T-helper 17 cell (primary cell): ENCODE measurements at regions not wholly inside any gene's neighbourhood (a gene's known extent, or its start where the extent isn't known, plus 50 kb on each side); places are given as distances from the start of the nearest gene placed in this dataset.

ENCODE experiments used
- ATAC-seq: fragments of 150-1000 bp; cut with Tn5 transposase; 2 replicates; pipeline ENCODE4 v1.10.0; 2021; ENCODE audit warnings: mild to moderate bottlenecking, moderate library complexity
- DNase-seq, 3 donors: peaks; one replicate each; pipeline versions ENCODE4 v3.0.0 to v3.0.0-alpha.2; 2020 to 2021
- H3K9me3 ChIP-seq: one replicate; pipeline ENCODE4 v1.7.0; 2013; ENCODE audit warnings: low read length, mild to moderate bottlenecking; ENCODE audit not compliant: control insufficient read depth, poor library complexity, severe bottlenecking
- H3K27ac Mint-ChIP-seq: one replicate; pipeline ENCODE4 v1.8.0; 2022; ENCODE audit warnings: mild to moderate bottlenecking, moderate library complexity, mixed read lengths
- H3K27me3 Mint-ChIP-seq: one replicate; pipeline ENCODE4 v1.8.0; 2022; ENCODE audit warnings: mixed read lengths
- H3K36me3 Mint-ChIP-seq: one replicate; pipeline ENCODE4 v1.8.0; 2022; ENCODE audit warnings: low read depth, mixed read lengths
- H3K4me1 Mint-ChIP-seq: one replicate; pipeline ENCODE4 v1.8.0; 2022; ENCODE audit warnings: mild to moderate bottlenecking, mixed read lengths
- H3K4me3 Mint-ChIP-seq: one replicate; pipeline ENCODE4 v1.8.0; 2022; ENCODE audit warnings: mild to moderate bottlenecking, moderate library complexity, mixed read lengths

GRCh38 chr6:24004659-24005058 lies 121.4 kb upstream of the NRSN1 start:
- Mint-ChIP-seq H3K27ac (no peak overlapping the region), H3K4me1 (no peaks in the 10 kb centered on the region), H3K36me3 (no peaks in the 10 kb centered on the region), H3K4me3 (no peak overlapping the region), H3K27me3 (no peaks in the 10 kb centered on the region)
- no peaks in the 10 kb centered on the region for H3K9me3 ChIP-seq
- DNase-seq (no peak), ATAC-seq (no peak)

GRCh38 chr6:24006254-24006653 lies 119.8 kb upstream of the NRSN1 start:
- H3K27me3 Mint-ChIP-seq: no peaks in the 10 kb centered on the region
- DNase-seq (no peak), ATAC-seq (no peak)
- no peaks in the 10 kb centered on the region for H3K36me3 Mint-ChIP-seq
- H3K27ac Mint-ChIP-seq: no peak overlapping the region
- H3K9me3 ChIP-seq: no peaks in the 10 kb centered on the region
- H3K4me1 Mint-ChIP-seq: no peaks in the 10 kb centered on the region
- H3K4me3 Mint-ChIP-seq: no peak overlapping the region

- Mint-ChIP-seq H3K27me3 (no peaks in the 10 kb centered on the region), H3K4me3 (no peak overlapping the region), H3K4me1 (no peaks in the 10 kb centered on the region), H3K27ac (no peak overlapping the region), H3K36me3 (no peaks in the 10 kb centered on the region)
- DNase-seq: no peak
- no peaks in the 10 kb centered on the region for H3K9me3 ChIP-seq
- ATAC-seq: no peak
These were observed 116.7 kb upstream of the NRSN1 start for GRCh38 chr6:24009319-24009718.

- Mint-ChIP-seq H3K4me3 (no peak overlapping the region), H3K27ac (no peak overlapping the region), H3K36me3 (no peaks in the 10 kb centered on the region), H3K27me3 (no peaks in the 10 kb centered on the region), H3K4me1 (no peaks in the 10 kb centered on the region)
- ATAC-seq: no peak
- H3K9me3 ChIP-seq: no peaks in the 10 kb centered on the region
- no peak for DNase-seq
These were observed 115.9 kb upstream of the NRSN1 start for GRCh38 chr6:24010133-24010532.

- no peaks in the 10 kb centered on the region for H3K27me3 Mint-ChIP-seq
- ATAC-seq (no peak), DNase-seq (no peak)
- no peak overlapping the region for H3K4me3 Mint-ChIP-seq
- no peak overlapping the region for H3K27ac Mint-ChIP-seq
- no peaks in the 10 kb centered on the region for H3K36me3 Mint-ChIP-seq
- H3K4me1 Mint-ChIP-seq: no peaks in the 10 kb centered on the region
- no peaks in the 10 kb centered on the region for H3K9me3 ChIP-seq
These were observed 109.7 kb upstream of the NRSN1 start for GRCh38 chr6:24016286-24016685.

- H3K9me3 ChIP-seq: no peaks in the 10 kb centered on the region
- H3K4me1 Mint-ChIP-seq: no peaks in the 10 kb centered on the region
- H3K36me3 Mint-ChIP-seq: no peaks in the 10 kb centered on the region
- no peak overlapping the region for H3K4me3 Mint-ChIP-seq
- no peak overlapping the region for H3K27ac Mint-ChIP-seq
- no peaks in the 10 kb centered on the region for H3K27me3 Mint-ChIP-seq
- DNase-seq (no peak), ATAC-seq (no peak)
These were observed 109.2 kb upstream of the NRSN1 start for GRCh38 chr6:24016857-24017256.

GRCh38 chr6:24019393-24019792 lies 106.6 kb upstream of the NRSN1 start:
- ATAC-seq (no peak), DNase-seq (no peak)
- no peak overlapping the region for H3K27ac Mint-ChIP-seq
- no peaks in the 10 kb centered on the region for H3K36me3 Mint-ChIP-seq
- H3K4me3 Mint-ChIP-seq: no peak overlapping the region
- H3K27me3 Mint-ChIP-seq: peaks cover 4% of the 10 kb centered on the region
- no peaks in the 10 kb centered on the region for H3K9me3 ChIP-seq
- H3K4me1 Mint-ChIP-seq: no peaks in the 10 kb centered on the region

- Mint-ChIP-seq H3K4me3 (no peak overlapping the region), H3K4me1 (no peaks in the 10 kb centered on the region), H3K36me3 (no peaks in the 10 kb centered on the region), H3K27ac (no peak overlapping the region), H3K27me3 (peaks cover 4% of the 10 kb centered on the region)
- H3K9me3 ChIP-seq: no peaks in the 10 kb centered on the region
- DNase-seq (no peak), ATAC-seq (no peak)
These were observed 106.2 kb upstream of the NRSN1 start for GRCh38 chr6:24019830-24020229.

GRCh38 chr6:24026050-24026449 lies 100.0 kb upstream of the NRSN1 start:
- Mint-ChIP-seq H3K27me3 (peaks cover 4% of the 10 kb centered on the region), H3K4me3 (no peak overlapping the region), H3K27ac (no peak overlapping the region), H3K4me1 (no peaks in the 10 kb centered on the region), H3K36me3 (no peaks in the 10 kb centered on the region)
- H3K9me3 ChIP-seq: no peaks in the 10 kb centered on the region
- DNase-seq: no peak
- ATAC-seq: no peak

- no peak for ATAC-seq
- Mint-ChIP-seq H3K27me3 (no peaks in the 10 kb centered on the region), H3K4me3 (no peak overlapping the region), H3K4me1 (no peaks in the 10 kb centered on the region), H3K27ac (no peak overlapping the region), H3K36me3 (no peaks in the 10 kb centered on the region)
- no peaks in the 10 kb centered on the region for H3K9me3 ChIP-seq
- DNase-seq: no peak
These were observed 94.5 kb upstream of the NRSN1 start for GRCh38 chr6:24031496-24031895.

- Mint-ChIP-seq H3K27ac (no peak overlapping the region), H3K4me1 (no peaks in the 10 kb centered on the region), H3K27me3 (no peaks in the 10 kb centered on the region), H3K4me3 (no peak overlapping the region), H3K36me3 (no peaks in the 10 kb centered on the region)
- DNase-seq: no peak
- no peaks in the 10 kb centered on the region for H3K9me3 ChIP-seq
- no peak for ATAC-seq
These were observed 92.9 kb upstream of the NRSN1 start for GRCh38 chr6:24032896-24033688.

- ATAC-seq (no peak), DNase-seq (no peak)
- no peaks in the 10 kb centered on the region for H3K27me3 Mint-ChIP-seq
- H3K27ac Mint-ChIP-seq: no peak overlapping the region
- H3K9me3 ChIP-seq: no peaks in the 10 kb centered on the region
- no peaks in the 10 kb centered on the region for H3K36me3 Mint-ChIP-seq
- H3K4me3 Mint-ChIP-seq: no peak overlapping the region
- H3K4me1 Mint-ChIP-seq: no peaks in the 10 kb centered on the region
These were observed 82.2 kb upstream of the NRSN1 start for GRCh38 chr6:24043848-24044247.

GRCh38 chr6:24051942-24052589 lies 73.9 kb upstream of the NRSN1 start:
- no peaks in the 10 kb centered on the region for H3K4me1 Mint-ChIP-seq
- H3K27ac Mint-ChIP-seq: no peak overlapping the region

GRCh38 chr6:24052590-24052961 lies 73.4 kb upstream of the NRSN1 start:
- no peak overlapping the region for H3K27ac Mint-ChIP-seq
- ATAC-seq: no peak
- peaks cover 3% of the 10 kb centered on the region for H3K9me3 ChIP-seq
- no peak for DNase-seq
- no peaks in the 10 kb centered on the region for H3K36me3 Mint-ChIP-seq
- no peaks in the 10 kb centered on the region for H3K4me1 Mint-ChIP-seq
- H3K4me3 Mint-ChIP-seq: no peak overlapping the region
- H3K27me3 Mint-ChIP-seq: no peaks in the 10 kb centered on the region

More at GRCh38 chr6:24051942-24052589, 73.9 kb upstream of the NRSN1 start:
- DNase-seq (no peak), ATAC-seq (no peak)
- peaks cover 3% of the 10 kb centered on the region for H3K9me3 ChIP-seq
- H3K36me3 Mint-ChIP-seq: no peaks in the 10 kb centered on the region
- H3K27me3 Mint-ChIP-seq: no peaks in the 10 kb centered on the region
- no peak overlapping the region for H3K4me3 Mint-ChIP-seq
